ENCODE measurements at regions not wholly inside any gene's neighbourhood (a gene's known extent, or its start where the extent isn't known, plus 50 kb on each side); places are given as distances from the start of the nearest gene placed in this dataset.

DNA sequence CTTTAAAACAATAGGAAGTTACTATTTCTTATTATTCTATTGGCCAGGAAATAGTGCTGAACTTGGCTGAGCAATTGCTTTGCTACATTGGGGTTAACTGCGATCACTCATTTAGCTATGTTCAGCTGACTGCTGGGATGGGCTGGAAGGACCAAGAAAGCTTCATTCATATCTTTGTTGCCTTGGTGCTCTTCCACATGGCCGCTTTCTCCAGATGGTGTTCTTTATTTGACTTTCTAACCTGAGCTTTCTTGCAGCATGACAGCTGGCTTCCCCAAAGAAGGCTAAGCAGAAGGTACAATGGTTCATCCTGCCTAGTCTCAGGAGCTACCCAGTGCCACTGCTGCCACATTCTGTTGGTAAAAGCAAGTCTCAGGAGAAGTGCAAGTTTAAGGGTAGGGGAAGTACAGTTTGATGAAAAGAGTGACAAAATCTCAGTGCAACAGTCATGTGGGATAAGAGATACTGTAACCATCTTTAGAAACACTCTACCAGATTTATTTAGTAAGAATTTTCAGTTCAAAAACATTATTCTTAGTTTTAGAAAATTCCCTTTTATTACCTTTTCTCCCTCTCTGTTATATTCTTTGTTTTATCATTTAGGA is 180.6 kb upstream of the RBMS1 start:
- no peak for TF ChIP-seq CTCF (IDR thresholded peaks at IDR 0.05; ENCODE audit: insufficient read depth, low read length)
- no peak for TF ChIP-seq POLR2AphosphoS5 (IDR thresholded peaks at IDR 0.05; ENCODE audit: low read depth)
- TF ChIP-seq GABPA (IDR thresholded peaks at IDR 0.05; ENCODE audit: low read depth) = no peak
- TF ChIP-seq REST (IDR thresholded peaks at IDR 0.05; ENCODE audit: insufficient replicate concordance, low read depth) = no peak
